Right atrium auricular region (tissue), 2 donors: ENCODE measurements at regions not wholly inside any gene's neighbourhood (a gene's known extent, or its start where the extent isn't known, plus 50 kb on each side); places are given as distances from the start of the nearest gene placed in this dataset.

Experiments
- DNase-seq: peaks from one replicate; pipeline ENCODE4 v3.0.0-alpha.2; 2019; ENCODE audit warnings: low spot score
- H3K27ac ChIP-seq, 2 donors: fragments of 200-600 bp; sonication (generic); 1 replicate in 1 of 2; 2 replicates in 1 of 2; pipeline ENCODE4 v1.5.1; 2016 to 2019
- H3K27me3 ChIP-seq, 2 donors: fragments of 200-600 bp; sonication (generic); one replicate each; pipeline versions ENCODE4 v1.5.1 to v1.6.0; 2017 to 2019
- H3K36me3 ChIP-seq: fragments of 200-600 bp; sonication (generic); one replicate; pipeline ENCODE4 v1.5.1; 2016
- H3K4me1 ChIP-seq, 2 donors: fragments of 200-600 bp; sonication (generic); one replicate each; pipeline versions ENCODE4 v1.5.1 to v1.6.0; 2017 to 2019
- H3K4me3 ChIP-seq, 2 donors: fragments of 200-600 bp; sonication (generic); 1 replicate in 1 of 2; 2 replicates in 1 of 2; pipeline ENCODE4 v1.5.1; 2017 to 2019; ENCODE audit warnings: mild to moderate bottlenecking in 1 of 2, moderate library complexity in 1 of 2
- H3K9me3 ChIP-seq, 2 donors: fragments of 200-600 bp; sonication (generic); one replicate each; pipeline ENCODE4 v1.5.1; 2019
- CTCF ChIP-seq, 2 donors: fragments of 200-600 bp; sonication (generic); IDR thresholded peaks; one replicate each; pipeline ENCODE4 v1.5.1; 2019; ENCODE audit warnings: antibody characterized with exemption in 2 of 2

GRCh38 chr3:86225461-86225860 is 765.5 kb downstream of the VGLL3 start:
- no peak for TF ChIP-seq CTCF (IDR thresholded peaks at IDR 0.05)
- no peak for DNase-seq
- Histone ChIP-seq H3K36me3 (no peaks in the 10 kb centered on the region), H3K27ac (no peak overlapping the region), H3K9me3 (no peaks in the 10 kb centered on the region), H3K4me3 (no peak overlapping the region), H3K27me3 (no peaks in the 10 kb centered on the region), H3K4me1 (no peaks in the 10 kb centered on the region)

DNA sequence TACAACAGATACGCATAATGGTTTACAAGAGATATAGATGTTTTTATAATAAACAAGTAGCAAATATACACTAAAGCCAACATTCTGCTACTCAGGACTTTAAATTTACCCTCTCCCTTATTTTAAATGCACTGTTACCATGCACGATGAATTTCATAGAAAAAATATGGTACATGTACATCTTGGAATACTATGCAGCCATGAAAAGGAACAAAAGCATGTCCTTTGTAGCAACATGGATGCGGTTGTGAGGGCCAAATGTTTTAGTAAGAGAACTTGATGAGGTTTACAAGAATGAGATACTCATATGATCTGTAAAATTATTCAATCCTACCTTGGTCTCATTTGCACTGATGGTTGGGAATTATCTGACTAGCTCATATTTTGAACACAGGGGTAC is 769.3 kb downstream of the VGLL3 start:
- Histone ChIP-seq H3K9me3 (no peaks in the 10 kb centered on the region), H3K4me1 (no peaks in the 10 kb centered on the region), H3K4me3 (no peak overlapping the region), H3K27me3 (no peaks in the 10 kb centered on the region), H3K36me3 (no peaks in the 10 kb centered on the region), H3K27ac (no peak overlapping the region)
- TF ChIP-seq CTCF (IDR thresholded peaks at IDR 0.05) = no peak
- no peak for DNase-seq

DNA sequence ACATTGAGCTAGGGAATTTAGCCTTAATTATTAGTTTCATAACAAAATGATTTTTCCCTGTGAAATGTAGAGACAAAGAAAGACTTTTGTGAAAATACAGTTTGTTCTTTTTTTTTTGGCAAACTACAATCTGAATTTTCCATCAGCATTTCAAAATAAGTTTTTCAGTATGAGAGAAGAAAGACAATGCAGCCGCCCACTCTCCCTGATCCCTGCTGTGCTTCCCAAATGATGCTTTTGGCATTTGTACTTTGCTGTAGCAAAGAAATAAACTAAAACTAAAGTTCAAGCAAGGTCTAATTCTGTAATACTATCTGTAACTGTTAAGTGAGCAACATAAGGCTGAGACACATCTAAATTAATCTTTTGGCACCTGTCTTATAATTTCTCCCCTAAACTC is 782.2 kb downstream of the VGLL3 start:
- no peaks in the 10 kb centered on the region for H3K4me1 ChIP-seq
- H3K4me3 ChIP-seq = no peak overlapping the region
- no peak for TF ChIP-seq CTCF (IDR thresholded peaks at IDR 0.05)
- no peak for DNase-seq
- no peaks in the 10 kb centered on the region for H3K27me3 ChIP-seq
- no peaks in the 10 kb centered on the region for H3K36me3 ChIP-seq
- H3K9me3 ChIP-seq = peaks cover 0 to 4% of the 10 kb centered on the region in 2 donors
- no peak overlapping the region for H3K27ac ChIP-seq

DNA sequence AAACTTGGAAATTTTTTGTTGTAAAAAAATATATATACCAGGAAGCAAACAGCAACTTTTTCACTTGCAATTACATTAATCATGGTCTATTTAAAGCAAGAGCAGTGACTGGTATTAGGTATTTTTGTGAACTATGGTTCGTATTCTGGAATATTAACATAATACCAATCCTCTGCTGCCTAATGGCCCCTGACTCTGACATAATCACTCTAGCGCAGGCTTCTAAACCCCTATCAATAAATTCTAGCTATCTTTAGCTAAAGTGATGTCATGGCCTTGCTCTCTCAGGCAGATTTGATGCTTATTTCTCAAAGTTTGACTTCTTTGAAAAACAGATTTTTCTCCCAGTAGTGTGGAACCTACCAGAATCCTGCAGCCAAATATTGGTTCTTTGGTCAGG is 808.3 kb downstream of the VGLL3 start:
- Histone ChIP-seq H3K36me3 (no peaks in the 10 kb centered on the region), H3K4me3 (no peak overlapping the region), H3K27me3 (no peaks in the 10 kb centered on the region), H3K9me3 (no peaks in the 10 kb centered on the region), H3K4me1 (no peaks in the 10 kb centered on the region), H3K27ac (no peak overlapping the region)
- TF ChIP-seq CTCF (IDR thresholded peaks at IDR 0.05) = no peak
- no peak for DNase-seq

DNA sequence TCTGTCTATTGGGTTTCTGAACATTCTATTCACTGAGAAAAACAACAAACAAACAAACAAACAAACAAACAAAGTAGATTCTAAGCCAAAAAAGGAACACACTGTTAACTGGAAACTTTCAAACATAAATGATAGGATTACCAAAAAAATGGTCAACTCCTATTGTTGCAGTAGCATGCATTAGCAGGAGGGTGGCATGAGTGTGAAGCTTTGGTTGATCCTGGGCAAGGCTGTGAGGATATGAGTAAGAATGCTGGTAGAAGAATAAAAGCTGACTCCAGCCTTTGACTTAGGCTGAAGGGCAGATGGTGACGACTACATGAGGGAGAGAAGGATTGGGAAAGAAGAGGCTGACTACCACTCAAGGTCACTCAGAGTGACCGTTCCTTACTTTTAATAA is 810.3 kb downstream of the VGLL3 start:
- Histone ChIP-seq H3K27me3 (no peaks in the 10 kb centered on the region), H3K36me3 (no peaks in the 10 kb centered on the region), H3K27ac (no peak overlapping the region)

More for the DNA sequence above, 810.3 kb downstream of the VGLL3 start:
- no peaks in the 10 kb centered on the region for H3K4me1 ChIP-seq
- TF ChIP-seq CTCF (IDR thresholded peaks at IDR 0.05) = no peak
- DNase-seq = no peak
- H3K4me3 ChIP-seq = no peak overlapping the region
- H3K9me3 ChIP-seq = no peaks in the 10 kb centered on the region
